ENCODE measurements at regions not wholly inside any gene's neighbourhood (a gene's known extent, or its start where the extent isn't known, plus 50 kb on each side); places are given as distances from the start of the nearest gene placed in this dataset.

GRCh38 chr10:2858452-2858851, 208.9 kb upstream of the PFKP start:
- TF ChIP-seq POLR2A (IDR thresholded peaks at IDR 0.05): no peak
- TF ChIP-seq CTCF (IDR thresholded peaks at IDR 0.05): no peak
